ENCODE measurements at regions not wholly inside any gene's neighbourhood (a gene's known extent, or its start where the extent isn't known, plus 50 kb on each side); places are given as distances from the start of the nearest gene placed in this dataset.

GRCh38 chr12:114476159-114476558, 70.2 kb upstream of the TBX5 start:
- Histone ChIP-seq H3K9me3 (ENCODE audit: insufficient read depth, low read depth, low read length) (no peaks in the 10 kb centered on the region), H3K4me3 (ENCODE audit: insufficient read depth, low read depth, low read length) (no peak overlapping the region), H4K20me1 (ENCODE audit: insufficient read depth, low read length) (no peaks in the 10 kb centered on the region), H3K4me2 (ENCODE audit: low read length) (no peak overlapping the region), H3K27ac (ENCODE audit: low read depth, low read length) (no peak overlapping the region), H3K9ac (ENCODE audit: low read length) (no peak overlapping the region), H2AFZ (ENCODE audit: low read depth, low read length) (no peak overlapping the region), H3K27me3 (ENCODE audit: insufficient read depth, low read length) (peaks cover 39% of the 10 kb centered on the region), H3K36me3 (ENCODE audit: insufficient read depth, low read length) (no peaks in the 10 kb centered on the region), H3K79me2 (ENCODE audit: insufficient read depth, low read length) (no peaks in the 10 kb centered on the region), H3K4me1 (ENCODE audit: insufficient read depth, low read length) (no peaks in the 10 kb centered on the region)
- no peaks in the 10 kb centered on the region for H3K9me3 Mint-ChIP-seq (ENCODE audit: unreplicated experiment)
- no peak overlapping the region for H3K27ac Mint-ChIP-seq (ENCODE audit: unreplicated experiment)
- H3K4me1 Mint-ChIP-seq (ENCODE audit: low read depth, unreplicated experiment) = peaks cover 5% of the 10 kb centered on the region
- peaks cover 79% of the 10 kb centered on the region for H3K27me3 Mint-ChIP-seq (ENCODE audit: low read depth, unreplicated experiment)
- FAIRE-seq = peak; percentile 13
- H3K36me3 Mint-ChIP-seq (ENCODE audit: low read depth, unreplicated experiment) = no peaks in the 10 kb centered on the region
- peak; percentile 9 for DNase-seq (ENCODE audit: low read depth)
- no peak for TF ChIP-seq EZH2 (IDR thresholded peaks at IDR 0.05; ENCODE audit: insufficient read depth, low read length)
- peak; percentile 28 for TF ChIP-seq CTCF (IDR thresholded peaks at IDR 0.05; ENCODE audit: insufficient read depth, low read depth, low read length)
- H3K4me3 Mint-ChIP-seq (ENCODE audit: unreplicated experiment) = no peak overlapping the region

- no peak overlapping the region for H2AFZ ChIP-seq (ENCODE audit: low read depth, low read length)
- no peaks in the 10 kb centered on the region for H3K4me1 ChIP-seq (ENCODE audit: insufficient read depth, low read length)
- H3K4me2 ChIP-seq (ENCODE audit: low read length) = no peak overlapping the region
- Mint-ChIP-seq H3K4me3 (ENCODE audit: unreplicated experiment) (no peak overlapping the region), H3K27me3 (ENCODE audit: low read depth, unreplicated experiment) (peaks cover 62% of the 10 kb centered on the region), H3K27ac (ENCODE audit: unreplicated experiment) (no peak overlapping the region), H3K36me3 (ENCODE audit: low read depth, unreplicated experiment) (no peaks in the 10 kb centered on the region), H3K9me3 (ENCODE audit: unreplicated experiment) (no peaks in the 10 kb centered on the region), H3K4me1 (ENCODE audit: low read depth, unreplicated experiment) (no peaks in the 10 kb centered on the region)
- H3K36me3 ChIP-seq (ENCODE audit: insufficient read depth, low read length) = no peaks in the 10 kb centered on the region
- TF ChIP-seq CTCF (IDR thresholded peaks at IDR 0.05; ENCODE audit: insufficient read depth, low read depth, low read length) (no peak), EZH2 (IDR thresholded peaks at IDR 0.05; ENCODE audit: insufficient read depth, low read length) (no peak)
- H3K4me3 ChIP-seq (ENCODE audit: insufficient read depth, low read depth, low read length) = no peak overlapping the region
- H3K27ac ChIP-seq (ENCODE audit: low read depth, low read length) = no peak overlapping the region
- FAIRE-seq (no peak), DNase-seq (ENCODE audit: low read depth) (no peak)
- no peak overlapping the region for H3K9ac ChIP-seq (ENCODE audit: low read length)
- H3K9me3 ChIP-seq (ENCODE audit: insufficient read depth, low read depth, low read length) = no peaks in the 10 kb centered on the region
- H4K20me1 ChIP-seq (ENCODE audit: insufficient read depth, low read length) = no peaks in the 10 kb centered on the region
- H3K27me3 ChIP-seq (ENCODE audit: insufficient read depth, low read length) = peaks cover 15% of the 10 kb centered on the region
- no peaks in the 10 kb centered on the region for H3K79me2 ChIP-seq (ENCODE audit: insufficient read depth, low read length)
These were observed 67.8 kb upstream of the TBX5 start for GRCh38 chr12:114473717-114474116.

- FAIRE-seq (no peak), DNase-seq (ENCODE audit: low read depth) (no peak)
- no peak for TF ChIP-seq EZH2 (IDR thresholded peaks at IDR 0.05; ENCODE audit: insufficient read depth, low read length)
- TF ChIP-seq CTCF (IDR thresholded peaks at IDR 0.05; ENCODE audit: insufficient read depth, low read depth, low read length) = no peak
- Mint-ChIP-seq H3K27ac (ENCODE audit: unreplicated experiment) (no peak overlapping the region), H3K36me3 (ENCODE audit: low read depth, unreplicated experiment) (no peaks in the 10 kb centered on the region), H3K27me3 (ENCODE audit: low read depth, unreplicated experiment) (peaks cover 59% of the 10 kb centered on the region), H3K4me1 (ENCODE audit: low read depth, unreplicated experiment) (no peaks in the 10 kb centered on the region), H3K4me3 (ENCODE audit: unreplicated experiment) (no peak overlapping the region), H3K9me3 (ENCODE audit: unreplicated experiment) (no peaks in the 10 kb centered on the region)
- no peak overlapping the region for H2AFZ ChIP-seq (ENCODE audit: low read depth, low read length)
- no peak overlapping the region for H3K27ac ChIP-seq (ENCODE audit: low read depth, low read length)
- H4K20me1 ChIP-seq (ENCODE audit: insufficient read depth, low read length) = no peaks in the 10 kb centered on the region
- H3K4me2 ChIP-seq (ENCODE audit: low read length) = no peak overlapping the region
- no peaks in the 10 kb centered on the region for H3K4me1 ChIP-seq (ENCODE audit: insufficient read depth, low read length)
- no peaks in the 10 kb centered on the region for H3K9me3 ChIP-seq (ENCODE audit: insufficient read depth, low read depth, low read length)
- no peak overlapping the region for H3K9ac ChIP-seq (ENCODE audit: low read length)
- H3K79me2 ChIP-seq (ENCODE audit: insufficient read depth, low read length) = no peaks in the 10 kb centered on the region
- no peaks in the 10 kb centered on the region for H3K36me3 ChIP-seq (ENCODE audit: insufficient read depth, low read length)
- H3K4me3 ChIP-seq (ENCODE audit: insufficient read depth, low read depth, low read length) = no peak overlapping the region
- peaks cover 9% of the 10 kb centered on the region for H3K27me3 ChIP-seq (ENCODE audit: insufficient read depth, low read length)
These were observed 67.1 kb upstream of the TBX5 start for GRCh38 chr12:114473018-114473417.

All from astrocyte (in vitro differentiated cells and primary cell).